ENCODE measurements at regions not wholly inside any gene's neighbourhood (a gene's known extent, or its start where the extent isn't known, plus 50 kb on each side); places are given as distances from the start of the nearest gene placed in this dataset.
"Not testable (repeated sequence)": the region's sequence is repeated elsewhere in the genome, so short reads cannot be mapped to it uniquely, and the experiment has no call there.

DNA sequence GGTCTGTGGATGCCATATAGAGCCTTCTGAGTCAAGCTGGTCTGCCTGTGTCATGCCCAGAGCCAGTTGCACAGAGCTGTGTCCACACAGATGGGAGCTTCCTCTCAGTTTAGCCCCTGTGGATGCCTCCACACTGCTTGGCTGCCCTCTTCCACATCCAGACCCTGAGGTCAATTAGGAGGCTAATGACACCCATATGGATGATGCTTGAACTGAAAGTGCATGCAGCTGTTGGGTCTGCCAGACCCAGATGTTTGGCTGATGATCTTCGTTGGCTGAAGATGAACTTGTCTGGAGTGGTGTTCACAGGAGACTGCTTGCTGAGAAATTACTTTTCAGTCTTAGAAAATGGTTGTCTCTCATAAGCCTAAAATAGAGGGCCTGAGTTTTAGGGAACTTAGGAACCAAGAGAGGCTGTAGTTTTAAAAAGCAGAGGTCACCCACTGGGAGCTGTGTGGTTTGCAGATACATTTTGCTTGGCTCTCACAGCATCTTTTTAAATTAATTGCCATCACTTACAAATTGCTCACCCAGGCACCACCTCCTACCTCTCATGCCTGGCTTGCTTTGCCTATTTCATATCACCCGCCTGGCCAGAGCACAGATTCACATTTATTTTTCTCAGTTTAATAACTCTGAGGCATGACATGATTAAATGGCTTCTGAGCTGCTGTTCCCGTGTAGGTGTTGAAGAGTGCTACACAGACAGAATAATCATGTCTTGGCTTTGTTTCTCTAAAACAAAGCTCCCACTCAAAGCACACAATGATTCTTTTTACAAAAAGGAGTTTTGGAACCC lies 176.1 kb downstream of the MINAR1 start:
- no peaks in the 10 kb centered on the region for H3K9me3 ChIP-seq (replicated peaks)
- H3K4me1 ChIP-seq, result peaks cover 4% of the 10 kb centered on the region
- H3K4me3 ChIP-seq, result no peak overlapping the region
- no peak overlapping the region for H3K27ac ChIP-seq
- no peaks in the 10 kb centered on the region for H3K27me3 ChIP-seq
- no peak for DNase-seq
- H3K36me3 ChIP-seq, result no peaks in the 10 kb centered on the region

DNA sequence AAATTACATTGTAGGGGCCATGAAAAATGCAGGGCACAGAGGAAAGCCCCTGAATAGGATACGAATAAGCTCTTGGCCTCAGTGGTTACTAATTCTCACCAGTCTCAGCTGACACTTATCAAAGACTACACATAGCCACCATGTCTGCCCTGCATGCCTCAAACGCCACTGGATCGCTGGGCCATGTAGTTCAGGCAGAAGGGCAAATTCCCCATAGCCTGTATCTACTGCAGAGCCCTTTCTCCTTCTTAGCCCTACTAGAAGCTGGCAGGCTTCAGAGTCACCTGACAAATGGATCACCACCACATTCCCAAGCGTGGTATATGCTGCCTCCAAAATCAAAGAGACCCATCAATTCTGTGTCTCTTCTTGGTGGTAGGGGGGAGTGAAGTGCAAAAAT lies 177.4 kb downstream of the MINAR1 start:
- H3K4me1 ChIP-seq, result no peaks in the 10 kb centered on the region
- DNase-seq, result no peak
- no peak overlapping the region for H3K27ac ChIP-seq
- no peaks in the 10 kb centered on the region for H3K9me3 ChIP-seq (replicated peaks)
- no peaks in the 10 kb centered on the region for H3K36me3 ChIP-seq
- H3K27me3 ChIP-seq, result no peaks in the 10 kb centered on the region
- H3K4me3 ChIP-seq, result no peak overlapping the region

DNA sequence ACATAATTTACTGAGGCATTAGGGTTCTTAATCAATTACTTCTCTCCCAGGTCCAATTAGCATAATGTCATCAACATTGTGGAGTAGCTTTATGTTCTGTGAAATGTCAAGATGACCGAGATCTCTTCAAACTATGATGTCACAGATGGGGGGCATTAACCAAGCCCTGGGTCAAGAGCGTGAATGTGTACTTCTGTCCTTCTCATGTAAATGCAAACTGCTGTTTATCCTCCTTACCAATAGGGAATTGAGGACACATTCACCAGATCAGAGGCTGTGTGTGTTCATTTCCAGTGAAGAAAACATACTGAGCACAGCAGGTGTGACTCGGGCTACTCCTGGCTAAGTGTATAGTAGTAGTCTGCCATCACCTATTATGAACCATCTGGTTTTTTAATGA lies 177.9 kb downstream of the MINAR1 start:
- DNase-seq, result no peak
- Histone ChIP-seq H3K36me3 (no peaks in the 10 kb centered on the region), H3K4me1 (no peaks in the 10 kb centered on the region), H3K27ac (no peak overlapping the region), H3K9me3 (replicated peaks) (no peaks in the 10 kb centered on the region), H3K27me3 (no peaks in the 10 kb centered on the region), H3K4me3 (no peak overlapping the region)

DNA sequence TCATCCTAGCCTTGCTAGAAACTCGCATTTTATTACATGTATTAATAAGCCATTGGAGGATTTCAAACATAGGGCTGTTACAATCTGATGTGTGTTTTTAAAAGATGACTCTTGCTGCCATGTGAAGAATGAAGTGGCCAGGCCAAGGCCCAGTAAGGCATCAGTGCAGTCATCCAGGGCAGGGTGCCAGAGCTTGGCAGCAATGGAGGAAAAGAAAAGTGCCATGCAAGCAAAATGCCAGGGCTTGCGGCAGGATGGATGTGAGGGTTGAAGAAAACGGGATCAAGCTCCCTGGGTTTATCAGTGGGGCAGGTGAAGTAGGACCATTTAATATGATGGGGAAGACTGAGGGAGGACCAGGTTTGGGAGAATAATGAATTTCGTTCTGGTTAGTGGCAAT lies 183.6 kb downstream of the MINAR1 start:
- no peaks in the 10 kb centered on the region for H3K27me3 ChIP-seq

DNA sequence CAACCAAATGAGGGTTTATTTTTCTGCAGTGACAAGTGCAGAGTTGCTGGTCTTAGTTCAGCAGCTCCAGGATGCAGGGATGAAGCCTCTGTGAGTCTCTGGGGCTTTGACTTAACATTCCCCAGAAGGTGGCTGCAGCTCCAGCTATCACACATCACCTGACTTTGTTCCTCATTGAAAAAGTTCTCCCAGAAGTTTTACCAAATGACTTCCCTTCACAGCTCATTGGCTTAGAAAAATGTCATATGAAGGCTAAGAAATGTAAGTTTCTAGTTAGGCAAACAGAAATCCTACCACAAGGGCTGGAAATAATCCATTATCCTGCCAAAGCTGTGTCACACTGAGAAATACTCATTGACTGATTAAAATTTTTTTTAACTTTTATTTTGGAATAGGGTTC lies 184.9 kb downstream of the MINAR1 start:
- no peaks in the 10 kb centered on the region for H3K36me3 ChIP-seq
- no peaks in the 10 kb centered on the region for H3K4me1 ChIP-seq
- no peaks in the 10 kb centered on the region for H3K27me3 ChIP-seq
- DNase-seq, result no peak
- H3K9me3 ChIP-seq (replicated peaks), result no peaks in the 10 kb centered on the region; the same call in 1 of the 2 replicates
- H3K4me3 ChIP-seq, result no peak overlapping the region
- H3K27ac ChIP-seq, result no peak overlapping the region

More for the DNA sequence above, 183.6 kb downstream of the MINAR1 start:
- H3K27ac ChIP-seq, result no peak overlapping the region
- H3K4me1 ChIP-seq, result no peaks in the 10 kb centered on the region
- DNase-seq, result no peak
- no peak overlapping the region for H3K4me3 ChIP-seq
- H3K9me3 ChIP-seq (replicated peaks), result no peaks in the 10 kb centered on the region; the same call in 1 of the 2 replicates
- no peaks in the 10 kb centered on the region for H3K36me3 ChIP-seq

DNA sequence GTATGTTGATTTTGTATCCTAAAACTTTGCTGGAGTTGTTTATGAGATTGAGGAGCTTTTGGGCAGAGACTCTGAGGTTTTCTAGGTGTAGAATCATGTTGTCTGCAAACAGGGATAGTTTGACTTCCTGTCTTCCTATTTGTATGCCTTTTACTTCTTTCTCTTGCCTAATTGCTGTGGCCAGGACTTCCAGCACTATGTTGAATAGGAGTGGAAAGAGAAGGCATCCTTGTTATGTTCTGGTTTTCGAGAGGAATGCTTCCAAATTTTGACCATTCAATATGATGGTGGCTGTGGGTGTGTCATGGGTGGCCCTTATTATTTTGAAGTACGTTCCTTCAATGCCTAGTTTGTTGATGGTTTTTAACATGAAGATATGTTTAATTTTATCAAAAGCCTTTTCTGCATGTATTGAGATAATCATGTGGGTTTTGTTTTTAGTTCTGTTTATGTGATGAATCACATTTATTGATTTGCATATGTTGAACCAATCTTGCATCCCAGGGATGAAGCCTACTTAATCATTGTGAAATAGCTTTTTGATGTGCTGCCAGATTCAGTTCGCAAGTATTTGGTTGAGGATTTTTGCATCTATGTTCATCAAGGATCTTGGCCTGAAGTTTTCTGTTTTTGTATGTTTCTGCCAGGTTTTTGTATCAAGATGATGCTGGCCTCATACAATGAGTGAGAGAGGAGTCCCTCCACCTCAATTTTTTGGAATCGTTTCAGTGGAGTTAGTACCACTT lies 188.1 kb downstream of the MINAR1 start:
- no peaks in the 10 kb centered on the region for H3K4me1 ChIP-seq
- H3K4me3 ChIP-seq, result no peak overlapping the region
- H3K36me3 ChIP-seq, result no peaks in the 10 kb centered on the region
- H3K9me3 ChIP-seq (replicated peaks), result no peaks in the 10 kb centered on the region; the same call in 1 of the 2 replicates
- H3K27me3 ChIP-seq, result no peaks in the 10 kb centered on the region
- no peak for DNase-seq
- no peak overlapping the region for H3K27ac ChIP-seq

DNA sequence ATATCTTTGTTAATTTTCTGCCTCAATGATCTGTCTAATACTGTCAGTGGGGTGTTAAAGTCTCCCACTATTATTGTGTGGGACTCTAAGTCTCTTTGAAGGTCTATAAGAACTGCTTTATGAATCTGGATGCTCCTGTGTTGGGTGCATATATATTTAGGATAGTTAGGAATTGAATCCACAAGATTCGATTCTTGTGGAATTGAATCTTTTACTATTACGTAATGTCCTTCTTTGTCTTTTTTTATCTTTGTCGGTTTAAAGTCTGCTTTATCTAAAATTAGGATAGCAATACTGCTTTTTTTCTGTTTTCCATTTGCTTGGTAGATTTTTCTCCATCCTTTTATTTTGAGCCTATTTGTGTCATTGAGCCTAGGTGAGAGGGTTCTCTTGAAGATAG lies 189.7 kb downstream of the MINAR1 start:
- not testable (repeated sequence) for H3K27ac ChIP-seq; H3K27me3 ChIP-seq; H3K4me3 ChIP-seq; DNase-seq; H3K4me1 ChIP-seq; H3K36me3 ChIP-seq; H3K9me3 ChIP-seq (replicated peaks)

DNA sequence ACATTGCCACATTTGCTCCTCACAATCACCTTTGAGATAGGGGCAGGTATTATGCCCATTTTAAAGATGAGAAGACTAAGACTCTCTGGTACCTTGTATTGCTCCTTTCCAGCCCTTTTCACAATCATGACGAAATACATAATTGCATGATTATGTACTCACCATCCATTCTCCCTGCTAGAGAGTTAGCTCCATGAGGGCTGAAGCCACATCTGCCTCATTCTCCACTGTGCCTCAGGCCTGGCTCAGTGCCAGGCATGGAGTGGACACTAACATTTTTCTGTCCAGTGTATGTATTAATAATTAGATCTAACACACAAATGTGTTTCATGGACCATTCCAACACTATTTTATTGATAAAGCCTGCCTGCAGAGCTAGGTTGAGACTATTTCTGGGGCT lies 191.4 kb downstream of the MINAR1 start:
- no peak overlapping the region for H3K4me3 ChIP-seq
- H3K27ac ChIP-seq, result no peak overlapping the region
- H3K9me3 ChIP-seq (replicated peaks), result no peaks in the 10 kb centered on the region; the same call in 1 of the 2 replicates
- DNase-seq, result no peak
- H3K27me3 ChIP-seq, result no peaks in the 10 kb centered on the region
- H3K36me3 ChIP-seq, result no peaks in the 10 kb centered on the region
- H3K4me1 ChIP-seq, result no peaks in the 10 kb centered on the region

DNA sequence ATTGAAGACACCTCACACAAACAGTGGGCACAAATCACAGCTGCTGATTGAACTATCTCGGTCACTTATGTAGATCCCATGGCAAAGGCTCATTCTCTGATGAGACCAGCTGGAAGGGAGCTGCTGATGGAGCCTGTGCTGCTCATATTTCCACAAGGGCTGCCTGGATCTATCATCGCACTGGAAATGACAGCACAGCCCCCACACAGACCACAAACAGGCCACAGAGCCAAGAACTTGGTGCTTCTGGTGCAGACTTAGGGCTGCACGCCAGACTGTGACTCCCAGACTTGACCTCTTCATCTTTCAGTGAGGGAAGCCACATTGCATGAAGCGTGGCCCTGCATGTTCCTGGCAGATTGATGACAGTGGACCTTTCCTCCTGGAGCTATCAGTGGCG lies 197.6 kb downstream of the MINAR1 start:
- Histone ChIP-seq H3K4me3 (no peak overlapping the region), H3K27ac (no peak overlapping the region), H3K36me3 (no peaks in the 10 kb centered on the region), H3K9me3 (replicated peaks) (0 out of 2 replicates have a peak, but pooled peaks cover 2% of the 10 kb centered on the region), H3K4me1 (no peaks in the 10 kb centered on the region), H3K27me3 (no peaks in the 10 kb centered on the region; the same call in 1 of the 2 replicates)
- peak in 1 of 2 experiments; percentile 1 for DNase-seq

DNA sequence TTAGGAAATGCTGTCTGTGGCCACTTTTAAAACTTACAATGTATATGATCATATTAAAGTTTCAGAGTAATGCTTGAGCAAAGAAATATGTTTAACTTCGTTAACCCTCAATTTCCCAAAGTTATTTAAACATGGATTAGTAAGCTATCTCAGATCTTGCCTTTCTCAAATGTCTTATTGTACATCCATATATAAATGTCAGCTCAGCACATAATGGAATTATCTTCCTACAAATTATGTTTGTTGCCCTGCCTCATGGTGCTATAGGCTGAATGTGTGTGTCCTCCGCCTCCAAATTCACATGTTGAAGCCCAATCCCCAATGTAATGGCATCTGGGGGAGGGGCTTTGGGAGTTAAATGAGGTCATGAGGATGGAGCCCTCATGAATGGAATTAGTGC lies 200.3 kb downstream of the MINAR1 start:
- Histone ChIP-seq H3K4me1 (no peaks in the 10 kb centered on the region), H3K4me3 (no peak overlapping the region), H3K27me3 (no peaks in the 10 kb centered on the region; the same call in 1 of the 2 replicates), H3K27ac (no peak overlapping the region), H3K36me3 (no peaks in the 10 kb centered on the region), H3K9me3 (replicated peaks) (0 out of 2 replicates have a peak, but pooled peaks cover 2% of the 10 kb centered on the region)
- no peak for DNase-seq

DNA sequence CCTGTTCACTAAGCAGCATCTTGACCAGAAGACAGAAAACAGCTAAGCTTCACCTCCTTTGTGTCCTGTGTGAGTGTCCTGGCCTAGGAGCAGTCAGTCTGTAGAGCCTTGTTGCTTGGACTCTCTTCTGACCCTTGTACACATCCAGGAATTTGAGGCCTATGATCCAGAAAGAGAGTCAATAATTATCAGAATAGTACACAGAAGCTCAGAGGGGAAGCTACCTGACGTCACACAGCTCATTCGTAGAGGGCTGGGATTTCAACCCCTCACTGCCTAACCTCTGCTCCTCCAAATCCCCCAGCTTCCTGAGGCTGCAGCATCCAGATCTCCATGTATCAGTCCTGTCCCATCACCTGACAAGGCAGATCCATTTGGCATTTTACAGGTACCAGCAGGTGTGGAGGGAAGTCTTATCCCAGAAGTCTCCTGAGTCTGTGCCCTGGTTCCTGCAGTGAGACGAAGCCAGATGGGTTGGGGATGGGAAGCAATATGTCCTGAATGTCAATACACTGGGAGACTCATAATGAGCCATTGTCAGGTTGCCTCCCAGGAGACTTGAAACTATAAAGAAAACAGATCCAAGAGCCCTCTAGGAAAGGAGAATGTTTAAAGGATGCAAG lies 203.1 kb downstream of the MINAR1 start:
- no peaks in the 10 kb centered on the region for H3K36me3 ChIP-seq
- no peaks in the 10 kb centered on the region for H3K4me1 ChIP-seq
- H3K9me3 ChIP-seq (replicated peaks), result 0 out of 2 replicates have a peak, but pooled peaks cover 2% of the 10 kb centered on the region
- H3K27ac ChIP-seq, result no peak overlapping the region
- no peak overlapping the region for H3K4me3 ChIP-seq
- no peak for DNase-seq
- no peaks in the 10 kb centered on the region; the same call in 1 of the 2 replicates for H3K27me3 ChIP-seq

DNA sequence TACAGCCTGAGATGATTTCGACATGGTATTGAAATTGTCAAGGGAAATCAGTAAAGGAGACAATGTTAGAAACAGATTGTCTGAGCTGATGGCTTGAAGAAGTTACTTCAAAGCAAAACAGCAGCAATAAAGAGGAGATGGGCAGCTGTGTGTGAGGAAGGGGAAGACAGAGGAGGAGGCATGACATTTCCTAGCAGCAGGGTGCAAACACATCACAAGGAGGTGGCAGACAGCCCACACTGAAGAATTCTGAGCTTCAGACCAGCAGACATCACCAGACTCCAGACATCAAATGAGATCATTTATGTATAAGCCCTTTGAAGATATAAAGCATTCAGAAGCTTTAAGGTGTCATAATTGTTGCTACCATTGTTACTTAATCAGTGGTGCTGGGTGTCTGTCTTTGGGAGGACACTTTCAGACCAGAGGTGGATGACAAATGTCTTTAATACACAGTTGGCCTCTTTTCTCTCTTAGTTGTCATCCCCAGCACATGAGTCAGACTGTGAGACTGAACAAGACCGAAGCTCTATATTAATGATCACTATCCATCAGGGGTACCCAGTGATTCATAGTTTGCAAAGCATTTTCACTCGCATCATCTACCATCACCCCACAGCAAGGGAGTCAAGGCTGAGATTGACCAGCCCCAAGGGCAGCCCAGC lies 203.9 kb downstream of the MINAR1 start:
- no peaks in the 10 kb centered on the region for H3K36me3 ChIP-seq
- no peaks in the 10 kb centered on the region for H3K4me1 ChIP-seq
- no peak overlapping the region for H3K27ac ChIP-seq
- H3K27me3 ChIP-seq, result no peaks in the 10 kb centered on the region; the same call in 1 of the 2 replicates
- H3K4me3 ChIP-seq, result no peak overlapping the region
- no peak for DNase-seq
- H3K9me3 ChIP-seq (replicated peaks), result 0 out of 2 replicates have a peak, but pooled peaks cover 2% of the 10 kb centered on the region

DNA sequence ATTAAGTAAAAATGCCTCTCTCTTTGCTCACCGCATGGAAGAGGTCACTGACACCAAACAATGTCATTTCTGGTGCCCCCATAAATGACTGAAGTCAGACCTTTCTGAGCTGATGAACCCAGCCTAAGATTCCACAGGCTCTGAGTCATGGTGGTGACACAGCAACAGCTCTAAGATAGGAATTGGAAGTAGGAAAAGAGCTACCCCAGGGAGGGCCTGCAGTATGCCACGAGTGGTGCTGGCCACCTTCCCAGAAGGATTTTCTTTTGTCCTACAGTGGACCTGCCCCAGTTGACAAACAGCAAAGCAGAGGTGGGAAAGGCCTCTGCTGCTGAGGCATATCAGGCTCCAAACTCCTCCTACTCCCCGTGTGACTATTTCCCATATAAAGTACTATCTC lies 208.1 kb downstream of the MINAR1 start:
- Histone ChIP-seq H3K36me3 (no peaks in the 10 kb centered on the region), H3K9me3 (replicated peaks) (no peaks in the 10 kb centered on the region), H3K27ac (no peak overlapping the region), H3K4me3 (no peak overlapping the region), H3K27me3 (no peaks in the 10 kb centered on the region; the same call in 1 of the 2 replicates), H3K4me1 (no peaks in the 10 kb centered on the region)
- peak in 1 of 2 experiments; percentile 2 for DNase-seq

DNA sequence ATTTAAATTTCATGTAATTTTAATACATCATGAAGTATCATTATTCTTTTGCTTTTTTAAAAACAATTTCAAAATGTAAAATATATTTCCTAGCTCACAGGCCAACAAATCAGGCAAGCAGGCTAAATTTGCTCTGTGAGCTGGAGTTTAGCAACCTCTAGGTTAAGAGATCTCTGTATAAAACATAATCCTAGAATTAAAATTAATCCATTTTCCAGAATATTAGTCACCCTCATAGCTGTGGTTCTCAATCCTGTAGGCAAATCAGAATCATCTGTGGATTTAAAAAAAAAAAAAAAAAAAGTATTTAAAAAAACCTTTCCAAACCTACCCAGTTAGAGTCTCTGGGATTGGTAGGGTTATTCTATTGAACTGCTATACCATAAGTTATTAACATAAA lies 209.7 kb downstream of the MINAR1 start:
- no peaks in the 10 kb centered on the region for H3K4me1 ChIP-seq
- no peak overlapping the region for H3K4me3 ChIP-seq
- no peak overlapping the region for H3K27ac ChIP-seq
- no peaks in the 10 kb centered on the region for H3K36me3 ChIP-seq
- no peaks in the 10 kb centered on the region; the same call in 1 of the 2 replicates for H3K27me3 ChIP-seq
- DNase-seq, result no peak
- H3K9me3 ChIP-seq (replicated peaks), result no peaks in the 10 kb centered on the region

Measured in SJCRH30 (cell line).